Lung (tissue), 11 donors: ENCODE measurements at regions not wholly inside any gene's neighbourhood (a gene's known extent, or its start where the extent isn't known, plus 50 kb on each side); places are given as distances from the start of the nearest gene placed in this dataset.

Source experiments
- ATAC-seq: fragments of 200-7000 bp; cut with Tn5 transposase; one replicate; pipeline ENCODE4 v1.9.1; 2020; ENCODE audit warnings: moderate number of reproducible peaks; ENCODE audit not compliant: insufficient read depth, low FRiP score
- DNase-seq, 3 donors: peaks; one replicate each; pipeline ENCODE4 v3.0.0-alpha.2; 2013 to 2017
- H3K27ac ChIP-seq, 2 donors: one replicate each; pipeline ENCODE4 v1.5.1; 2013; ENCODE audit warnings: mild to moderate bottlenecking in 2 of 2, moderate library complexity in 2 of 2, control low read depth in 1 of 2, inconsistent platforms in 1 of 2, low read depth in 1 of 2, low read length in 1 of 2
- H3K27me3 ChIP-seq, 3 donors: one replicate each; pipeline ENCODE4 v1.5.1; 2013; ENCODE audit warnings: low read length in 2 of 3; ENCODE audit not compliant: control insufficient read depth in 3 of 3, insufficient read depth in 3 of 3
- H3K36me3 ChIP-seq, 4 donors: one replicate each; pipeline ENCODE4 v1.5.1; 2013; ENCODE audit warnings: low read length in 4 of 4, mild to moderate bottlenecking in 1 of 4, moderate library complexity in 1 of 4; ENCODE audit not compliant: control insufficient read depth in 4 of 4, insufficient read depth in 4 of 4
- H3K4me1 ChIP-seq, 5 donors: one replicate each; pipeline ENCODE4 v1.5.1; 2013; ENCODE audit warnings: low read length in 5 of 5, mild to moderate bottlenecking in 2 of 5, moderate library complexity in 1 of 5; ENCODE audit not compliant: control insufficient read depth in 5 of 5, insufficient read depth in 5 of 5
- H3K4me3 ChIP-seq: one replicate; pipeline ENCODE4 v1.5.1; 2013; ENCODE audit warnings: mild to moderate bottlenecking, control low read depth, moderate library complexity
- H3K9ac ChIP-seq, 2 donors: one replicate each; pipeline ENCODE4 v1.5.1; 2013; ENCODE audit warnings: low read length in 2 of 2, control low read depth in 1 of 2; ENCODE audit not compliant: insufficient read depth in 1 of 2
- H3K9me3 ChIP-seq, 4 donors: one replicate each; pipeline ENCODE4 v1.5.1; 2013; ENCODE audit warnings: low read length in 3 of 4, mild to moderate bottlenecking in 1 of 4, moderate library complexity in 1 of 4; ENCODE audit not compliant: control insufficient read depth in 4 of 4, insufficient read depth in 3 of 4
- WGBS, 2 donors: extraction: QIAGEN DNeasy Blood & Tissue Kit; methylation state at CpG; one replicate each; pipeline ENCODE4 v1.1.7; 2013; 5-methylcytosine and 5-hydroxymethylcytosine counted together
- TF ChIP-seq, protein P1 (sequence below): IDR thresholded peaks from 2 replicates; pipeline ENCODE4 v1.5.1; 2012; ENCODE audit warnings: mild to moderate bottlenecking; ENCODE audit errors: control extremely low read depth, extremely low read depth
- donor health status: control.
- donor health status: control.
- donor health status: Bipolar disorder and iron deficiency.
- donor health status: healthy.
- donor health status: DM: yes; HTN: yes; CAD: no.

GRCh38 chr5:28046596-28046995 is 1008.2 kb upstream of the CDH9 start:
- H3K4me1 ChIP-seq = no peaks in the 10 kb centered on the region
- H3K9ac ChIP-seq = no peak overlapping the region
- no peaks in the 10 kb centered on the region for H3K27me3 ChIP-seq
- TF ChIP-seq, protein P1, sequence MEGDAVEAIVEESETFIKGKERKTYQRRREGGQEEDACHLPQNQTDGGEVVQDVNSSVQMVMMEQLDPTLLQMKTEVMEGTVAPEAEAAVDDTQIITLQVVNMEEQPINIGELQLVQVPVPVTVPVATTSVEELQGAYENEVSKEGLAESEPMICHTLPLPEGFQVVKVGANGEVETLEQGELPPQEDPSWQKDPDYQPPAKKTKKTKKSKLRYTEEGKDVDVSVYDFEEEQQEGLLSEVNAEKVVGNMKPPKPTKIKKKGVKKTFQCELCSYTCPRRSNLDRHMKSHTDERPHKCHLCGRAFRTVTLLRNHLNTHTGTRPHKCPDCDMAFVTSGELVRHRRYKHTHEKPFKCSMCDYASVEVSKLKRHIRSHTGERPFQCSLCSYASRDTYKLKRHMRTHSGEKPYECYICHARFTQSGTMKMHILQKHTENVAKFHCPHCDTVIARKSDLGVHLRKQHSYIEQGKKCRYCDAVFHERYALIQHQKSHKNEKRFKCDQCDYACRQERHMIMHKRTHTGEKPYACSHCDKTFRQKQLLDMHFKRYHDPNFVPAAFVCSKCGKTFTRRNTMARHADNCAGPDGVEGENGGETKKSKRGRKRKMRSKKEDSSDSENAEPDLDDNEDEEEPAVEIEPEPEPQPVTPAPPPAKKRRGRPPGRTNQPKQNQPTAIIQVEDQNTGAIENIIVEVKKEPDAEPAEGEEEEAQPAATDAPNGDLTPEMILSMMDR = no peak
- ATAC-seq (no peak), DNase-seq (no peak)
- H3K4me3 ChIP-seq = no peak overlapping the region
- WGBS, 2 donors = 23 to 35% methylated on average over 1 of the region's 1 CpG
- H3K27ac ChIP-seq = no peak overlapping the region
- no peaks in the 10 kb centered on the region for H3K36me3 ChIP-seq
- no peaks in the 10 kb centered on the region for H3K9me3 ChIP-seq

DNA sequence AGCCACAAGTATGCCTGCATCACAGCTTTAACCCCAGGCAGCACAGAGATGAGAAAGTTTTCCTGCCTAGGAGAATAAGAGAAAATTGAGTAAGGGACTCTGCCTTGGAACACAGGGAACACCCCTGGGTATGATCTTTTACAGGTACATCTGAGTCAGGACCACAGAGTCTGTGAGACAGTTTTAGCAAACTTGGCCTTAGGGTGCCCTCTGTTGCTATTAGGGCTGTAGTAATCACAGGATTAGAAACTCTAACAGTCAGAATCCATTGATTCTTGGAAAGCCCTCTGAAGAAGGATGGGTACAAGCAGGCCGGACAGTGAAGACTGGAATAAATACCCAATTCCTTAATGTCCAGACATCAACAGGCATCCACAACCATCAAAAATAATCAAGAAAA is 989.5 kb upstream of the CDH9 start:
- no peaks in the 10 kb centered on the region for H3K27me3 ChIP-seq
- 88 to 94% methylated on average over 1 of the region's 1 CpG for WGBS, 2 donors
- ATAC-seq (no peak), DNase-seq (no peak)
- H3K4me1 ChIP-seq = no peaks in the 10 kb centered on the region
- no peaks in the 10 kb centered on the region for H3K36me3 ChIP-seq
- H3K4me3 ChIP-seq = no peak overlapping the region
- H3K9ac ChIP-seq = no peak overlapping the region
- peaks cover 0 to 8% (median 0%) of the 10 kb centered on the region in 4 donors for H3K9me3 ChIP-seq
- TF ChIP-seq, protein P1 = no peak
- H3K27ac ChIP-seq = no peak overlapping the region

DNA sequence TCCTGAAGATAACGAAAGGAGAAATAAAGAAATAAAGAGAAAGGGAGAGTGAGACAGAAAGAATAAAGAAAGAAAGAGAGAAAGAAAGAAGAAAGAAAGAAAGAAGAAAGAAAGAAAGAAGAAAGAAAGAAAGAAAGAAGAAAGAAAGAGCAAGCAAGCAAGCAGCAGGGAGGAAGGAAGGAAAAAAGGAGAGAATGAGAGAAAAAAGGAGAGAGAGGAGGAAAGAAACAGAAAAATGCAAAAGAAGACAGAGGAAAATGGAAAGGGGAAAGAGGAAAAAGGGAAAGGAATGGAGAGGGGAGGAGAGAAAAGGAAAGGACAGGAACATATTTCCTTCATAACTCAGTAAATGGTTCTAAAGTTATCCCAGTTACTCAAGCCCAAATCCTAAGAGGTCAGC is 978.8 kb upstream of the CDH9 start:
- WGBS, 2 donors = 75 to 86% methylated on average over 1 of the region's 1 CpG
- ATAC-seq (no peak), DNase-seq (no peak)
- H3K36me3 ChIP-seq = no peaks in the 10 kb centered on the region
- H3K27me3 ChIP-seq = no peaks in the 10 kb centered on the region
- no peak overlapping the region for H3K27ac ChIP-seq
- H3K9ac ChIP-seq = no peak overlapping the region
- H3K4me1 ChIP-seq = no peaks in the 10 kb centered on the region
- no peak overlapping the region for H3K4me3 ChIP-seq
- TF ChIP-seq, protein P1 = no peak
- H3K9me3 ChIP-seq = peaks cover 0 to 21% (median 8%) of the 10 kb centered on the region in 4 donors

DNA sequence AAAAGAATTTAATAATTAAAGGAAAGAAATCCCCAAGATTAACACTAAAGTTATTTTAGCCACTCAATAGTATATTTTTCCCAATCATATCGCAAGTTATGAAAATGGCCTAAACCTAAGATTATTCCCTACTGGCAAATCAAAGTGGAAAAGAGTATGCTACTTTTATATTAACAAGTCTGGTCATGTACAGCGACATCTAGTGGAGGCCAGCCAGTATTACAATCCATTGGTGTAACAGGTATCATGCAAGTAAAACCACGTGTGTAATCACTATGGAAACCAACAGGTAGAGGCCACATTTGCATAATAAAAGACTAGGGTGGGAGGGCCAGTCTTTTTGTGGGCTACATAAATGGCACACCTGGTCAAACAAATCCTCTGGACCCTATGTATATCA is 976.4 kb upstream of the CDH9 start:
- ATAC-seq (no peak), DNase-seq (no peak)
- WGBS, 2 donors = 66 to 68% methylated on average over 3 of the region's 3 CpGs
- no peaks in the 10 kb centered on the region for H3K4me1 ChIP-seq
- no peak overlapping the region for H3K4me3 ChIP-seq
- no peak overlapping the region for H3K9ac ChIP-seq
- no peaks in the 10 kb centered on the region for H3K27me3 ChIP-seq
- peaks cover 2 to 25% (median 10%) of the 10 kb centered on the region in 4 donors for H3K9me3 ChIP-seq
- no peaks in the 10 kb centered on the region for H3K36me3 ChIP-seq
- H3K27ac ChIP-seq = no peak overlapping the region
- TF ChIP-seq, protein P1 = no peak
